Right renal pelvis (tissue), 4 donors: ENCODE measurements at regions not wholly inside any gene's neighbourhood (a gene's known extent, or its start where the extent isn't known, plus 50 kb on each side); places are given as distances from the start of the nearest gene placed in this dataset.

Source experiments
- DNase-seq, 4 donors: peaks; one replicate each; pipeline ENCODE4 v3.0.0-alpha.2; 2013; ENCODE audit warnings: low read depth in 4 of 4, low spot score in 3 of 4, missing footprints in 1 of 4

GRCh38 chr7:47666164-47666862 is 84.4 kb upstream of the TNS3 start:
- no peak for DNase-seq

- no peak for DNase-seq
Measured at GRCh38 chr7:47664650-47665195, 82.8 kb upstream of the TNS3 start.

GRCh38 chr7:47663851-47664250 is 81.9 kb upstream of the TNS3 start:
- no peak for DNase-seq

GRCh38 chr7:47663213-47663612 is 81.3 kb upstream of the TNS3 start:
- no peak for DNase-seq

- DNase-seq: no peak
Measured at GRCh38 chr7:47661051-47661714, 79.3 kb upstream of the TNS3 start.

- DNase-seq: no peak
Measured at GRCh38 chr7:47659664-47660462, 78.0 kb upstream of the TNS3 start.

- DNase-seq: no peak
Measured at GRCh38 chr7:47658886-47659635, 77.2 kb upstream of the TNS3 start.

GRCh38 chr7:47657126-47657525 is 75.2 kb upstream of the TNS3 start:
- no peak for DNase-seq

- no peak for DNase-seq
Measured at GRCh38 chr7:47654672-47655298, 72.9 kb upstream of the TNS3 start.

GRCh38 chr7:47653550-47654411 is 71.9 kb upstream of the TNS3 start:
- no peak for DNase-seq

GRCh38 chr7:47652591-47652990 is 70.7 kb upstream of the TNS3 start:
- DNase-seq: no peak

GRCh38 chr7:47651355-47652317 is 69.7 kb upstream of the TNS3 start:
- DNase-seq: no peak

- no peak for DNase-seq
Measured at GRCh38 chr7:47649919-47650318, 68.0 kb upstream of the TNS3 start.

GRCh38 chr7:47648275-47648925 is 66.5 kb upstream of the TNS3 start:
- no peak for DNase-seq

- no peak for DNase-seq
Measured at GRCh38 chr7:47647918-47648250, 66.0 kb upstream of the TNS3 start.

- no peak for DNase-seq
Measured at GRCh38 chr7:47647181-47647917, 65.4 kb upstream of the TNS3 start.
